Inferior parietal cortex (tissue), 1 donor: ENCODE measurements at regions not wholly inside any gene's neighbourhood (a gene's known extent, or its start where the extent isn't known, plus 50 kb on each side); places are given as distances from the start of the nearest gene placed in this dataset.

Source experiments
- DNase-seq: peaks from one replicate; pipeline ENCODE4 v3.0.0-alpha.2; 2016; ENCODE audit errors: extremely low spot score

DNA sequence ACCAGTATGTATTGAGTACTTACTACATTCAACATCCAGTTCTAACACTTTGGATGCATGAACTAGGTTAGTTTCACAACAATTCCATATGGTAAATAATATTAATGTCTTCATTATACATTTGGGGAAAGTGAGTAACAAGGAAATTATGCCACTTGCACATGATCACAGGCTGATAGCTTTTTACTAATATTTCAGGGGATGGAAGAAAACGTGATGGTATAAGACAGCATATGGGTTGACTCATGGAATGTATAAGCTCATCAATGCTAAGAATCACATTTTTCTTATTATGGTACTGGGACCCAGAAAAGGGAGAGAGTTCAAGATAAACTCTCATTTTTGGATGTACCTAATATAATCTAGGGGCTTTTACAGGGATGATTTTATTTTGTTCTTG is 188.7 kb downstream of the MIAT start:
- DNase-seq: no peak

GRCh38 chr22:26846645-26847044 is 189.3 kb downstream of the MIAT start:
- DNase-seq: no peak

- DNase-seq: no peak
Observed at GRCh38 chr22:26847046-26847445, 189.7 kb downstream of the MIAT start.

- no peak for DNase-seq
Observed at GRCh38 chr22:26847816-26848215, 190.4 kb downstream of the MIAT start.

GRCh38 chr22:26848244-26848920 is 191.0 kb downstream of the MIAT start:
- DNase-seq: no peak

DNA sequence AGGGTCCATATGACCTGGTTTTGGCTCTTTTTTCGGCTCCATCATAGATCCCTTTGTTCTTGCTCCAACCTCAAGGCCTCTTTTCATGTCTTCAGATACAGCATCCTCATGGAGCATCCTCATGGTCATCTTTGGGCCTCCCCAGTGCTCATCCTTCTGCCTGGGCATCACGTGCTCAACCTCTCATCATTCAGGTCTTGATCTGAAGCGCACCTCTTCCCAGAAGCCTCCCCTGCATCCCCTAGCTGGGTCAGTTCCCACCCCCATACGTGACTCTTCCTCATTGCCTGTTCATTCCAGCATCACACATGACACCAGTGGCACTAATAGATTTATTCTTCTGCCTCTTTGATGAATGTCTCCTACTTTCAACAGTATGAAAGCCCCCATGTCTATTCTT is 192.2 kb downstream of the MIAT start:
- no peak for DNase-seq

DNA sequence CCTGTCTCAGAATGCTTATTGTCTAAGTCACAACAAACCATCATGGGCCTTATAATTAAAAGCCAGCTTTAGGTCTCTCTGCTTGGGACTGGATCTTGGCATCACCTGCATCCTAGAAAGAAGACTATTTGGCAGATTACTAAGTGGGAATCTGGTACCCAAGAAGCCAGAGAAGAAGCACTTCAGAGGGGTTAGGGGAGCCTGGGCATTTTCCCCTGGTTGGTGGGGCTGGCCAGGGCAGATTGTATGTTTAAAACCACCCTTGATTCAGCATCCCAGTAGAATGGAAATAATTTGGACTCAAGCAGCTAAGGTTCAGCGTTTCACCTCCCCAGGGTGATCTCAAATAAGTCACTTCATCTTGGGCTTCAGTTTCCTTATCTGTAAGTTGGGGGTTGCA is 193.7 kb downstream of the MIAT start:
- no peak for DNase-seq

- DNase-seq: no peak
Observed at GRCh38 chr22:26852176-26852575, 194.8 kb downstream of the MIAT start.

DNA sequence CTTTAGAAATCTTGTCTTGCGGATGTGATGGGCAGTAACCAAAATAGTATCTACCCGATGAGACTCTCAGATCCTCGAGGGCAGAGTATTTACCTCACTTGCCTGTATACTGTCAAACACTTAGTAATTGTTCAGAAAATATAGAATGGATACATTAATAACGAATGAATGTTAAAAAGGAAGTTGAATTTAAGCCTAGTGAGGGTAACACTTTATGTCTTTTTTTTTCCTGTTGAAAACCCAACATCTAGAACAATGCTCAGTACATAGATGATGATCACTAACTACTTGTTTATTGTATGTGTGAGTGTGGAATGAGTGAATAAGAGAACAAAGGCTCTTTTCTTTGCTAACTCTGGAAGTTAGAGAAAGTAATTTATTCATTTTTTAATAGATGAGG is 195.7 kb downstream of the MIAT start:
- no peak for DNase-seq

DNA sequence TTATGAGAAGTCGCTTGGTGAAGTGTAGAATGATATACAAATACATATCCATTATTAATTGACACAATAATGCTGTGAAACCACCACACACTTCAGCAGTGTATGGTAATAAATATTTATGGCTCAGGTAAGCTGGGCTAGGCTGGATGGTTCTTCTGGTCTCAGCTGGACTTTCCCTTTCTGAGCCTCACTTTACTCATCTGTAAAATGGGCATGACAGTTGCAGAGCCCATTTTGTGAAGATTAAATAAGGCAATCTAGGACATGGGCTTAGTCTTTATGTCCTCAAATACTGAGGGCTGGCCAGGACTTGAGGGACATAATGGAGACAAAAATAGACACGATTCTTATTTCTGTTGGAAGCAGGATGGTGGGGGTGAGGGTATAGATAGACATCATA is 196.1 kb downstream of the MIAT start:
- no peak for DNase-seq

DNA sequence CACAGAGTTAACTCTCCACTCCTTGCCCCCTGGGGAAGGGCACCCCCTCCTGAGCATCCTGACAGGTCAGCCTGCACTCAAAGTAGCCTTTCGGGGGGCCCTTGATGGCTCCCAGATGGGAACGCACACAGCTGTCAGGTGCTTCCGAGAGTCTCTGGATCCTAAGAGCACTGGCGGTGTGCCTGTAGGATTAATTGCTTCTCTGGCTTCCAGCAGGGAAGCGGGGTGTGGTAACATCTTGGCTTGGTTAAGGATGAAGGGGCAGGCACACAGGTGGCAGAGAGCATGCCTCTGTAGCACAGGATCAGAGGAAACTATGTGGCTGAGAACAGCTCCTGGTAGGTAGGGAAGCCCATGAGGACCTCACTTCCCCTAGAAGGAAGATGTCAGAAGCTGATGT is 199.8 kb downstream of the MIAT start:
- no peak for DNase-seq

GRCh38 chr22:26860301-26860700 is 202.9 kb downstream of the MIAT start:
- DNase-seq: no peak

GRCh38 chr22:26865021-26865420 is 207.6 kb downstream of the MIAT start:
- no peak for DNase-seq

GRCh38 chr22:26883393-26883792 is 226.0 kb downstream of the MIAT start:
- no peak for DNase-seq

DNA sequence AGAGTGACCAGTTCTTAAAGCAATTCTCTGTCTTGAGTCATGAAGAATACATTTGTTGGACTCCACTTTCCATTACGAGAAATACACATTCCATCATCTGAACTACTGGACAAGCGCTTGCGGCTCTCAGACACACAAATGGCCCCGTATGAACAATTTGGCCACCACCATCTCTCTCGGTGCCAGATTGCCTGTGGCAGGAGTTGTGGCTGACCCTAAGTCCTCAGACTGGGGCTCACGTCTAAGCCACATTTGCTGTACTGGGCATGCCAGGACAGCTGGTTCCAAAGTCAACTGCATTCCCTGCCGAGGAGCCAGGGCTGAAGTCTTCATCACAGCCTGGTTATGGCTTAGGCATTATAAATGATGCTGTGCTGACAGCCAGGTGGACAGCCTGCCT is 227.5 kb downstream of the MIAT start:
- no peak for DNase-seq

DNA sequence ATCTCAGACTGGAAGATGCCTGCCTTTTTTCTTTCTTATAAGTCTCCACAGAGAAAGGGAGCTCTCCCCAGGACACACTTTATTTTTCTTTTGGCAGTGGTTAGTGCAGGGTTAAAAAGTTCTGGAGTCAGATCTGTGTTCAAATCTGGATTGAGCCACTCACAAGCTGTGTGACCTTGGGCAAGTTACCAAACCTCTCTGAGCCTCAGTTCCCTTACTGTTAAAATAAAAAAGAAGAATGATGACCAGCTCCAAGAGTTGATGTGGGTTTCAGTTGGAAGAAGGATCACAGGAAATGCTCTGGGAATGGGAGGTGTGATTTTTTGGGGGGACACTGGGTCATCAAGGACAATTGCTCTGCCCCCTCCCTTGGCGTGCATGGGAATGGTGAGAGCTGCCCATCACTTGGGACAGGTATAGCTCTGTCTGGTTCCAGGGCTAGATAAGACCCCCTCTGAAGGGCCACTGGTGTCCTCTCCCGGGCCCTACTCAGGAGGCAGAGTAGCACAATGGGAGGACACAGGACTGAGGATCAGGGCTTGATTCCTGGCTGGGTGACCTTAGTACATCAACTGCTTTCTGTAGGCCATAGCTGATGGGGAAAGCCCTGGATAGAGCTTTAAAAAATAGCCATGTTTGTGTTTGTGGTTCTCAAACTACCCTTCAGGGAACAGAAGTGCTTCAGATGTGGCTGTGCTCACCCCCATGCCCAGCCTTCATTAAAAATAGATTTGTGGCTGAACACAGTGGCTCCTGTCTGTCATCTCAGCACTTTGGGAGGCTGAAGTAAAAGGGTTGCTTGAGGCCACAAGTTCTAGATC is 228.3 kb downstream of the MIAT start:
- DNase-seq: no peak

- DNase-seq: no peak
Observed at GRCh38 chr22:26887456-26887855, 230.1 kb downstream of the MIAT start.

DNA sequence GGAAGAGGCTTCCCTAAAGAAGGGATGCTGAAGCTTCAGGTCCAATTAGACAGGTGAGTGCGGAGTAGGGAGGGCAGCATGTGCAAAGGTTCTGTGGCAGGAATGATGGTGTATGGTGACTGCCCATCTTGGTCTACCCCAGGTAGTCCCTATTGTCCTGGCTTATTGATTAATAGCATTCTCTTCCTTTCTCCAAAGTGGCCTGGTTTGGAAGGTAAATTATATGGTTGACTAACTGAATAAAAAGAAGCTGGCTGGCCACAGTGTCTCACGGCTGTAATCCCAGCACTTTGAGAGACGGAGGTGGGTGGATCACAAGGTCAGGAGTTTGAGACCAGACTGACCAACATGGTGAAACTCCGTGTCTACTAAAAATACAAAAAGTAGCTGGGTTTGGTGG is 230.5 kb downstream of the MIAT start:
- no peak for DNase-seq

- no peak for DNase-seq
Observed at GRCh38 chr22:26888887-26889286, 231.5 kb downstream of the MIAT start.

- DNase-seq: no peak
Observed at GRCh38 chr22:26889802-26890201, 232.4 kb downstream of the MIAT start.

DNA sequence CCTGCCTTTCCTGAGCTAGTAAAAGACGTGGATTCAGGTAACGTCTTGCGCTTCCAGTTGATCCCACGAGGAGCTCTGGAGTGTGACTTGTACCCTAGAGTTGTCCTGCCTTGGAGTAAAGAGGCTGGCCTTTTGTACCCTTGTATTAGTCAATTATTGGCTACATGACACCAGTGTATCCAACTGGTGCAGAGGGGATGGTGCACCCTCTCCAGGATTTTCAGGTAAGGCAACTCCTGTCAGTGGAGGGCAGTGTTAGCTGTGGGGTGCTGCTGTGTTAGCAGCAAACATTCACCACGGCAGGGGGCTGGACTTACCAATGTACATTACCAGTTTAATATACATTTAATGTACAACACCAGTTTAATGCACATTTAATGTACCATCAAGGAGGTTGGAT is 233.5 kb downstream of the MIAT start:
- DNase-seq: no peak

GRCh38 chr22:26891429-26891828 is 234.0 kb downstream of the MIAT start:
- no peak for DNase-seq
